ENCODE measurements at regions not wholly inside any gene's neighbourhood (a gene's known extent, or its start where the extent isn't known, plus 50 kb on each side); places are given as distances from the start of the nearest gene placed in this dataset.

DNA sequence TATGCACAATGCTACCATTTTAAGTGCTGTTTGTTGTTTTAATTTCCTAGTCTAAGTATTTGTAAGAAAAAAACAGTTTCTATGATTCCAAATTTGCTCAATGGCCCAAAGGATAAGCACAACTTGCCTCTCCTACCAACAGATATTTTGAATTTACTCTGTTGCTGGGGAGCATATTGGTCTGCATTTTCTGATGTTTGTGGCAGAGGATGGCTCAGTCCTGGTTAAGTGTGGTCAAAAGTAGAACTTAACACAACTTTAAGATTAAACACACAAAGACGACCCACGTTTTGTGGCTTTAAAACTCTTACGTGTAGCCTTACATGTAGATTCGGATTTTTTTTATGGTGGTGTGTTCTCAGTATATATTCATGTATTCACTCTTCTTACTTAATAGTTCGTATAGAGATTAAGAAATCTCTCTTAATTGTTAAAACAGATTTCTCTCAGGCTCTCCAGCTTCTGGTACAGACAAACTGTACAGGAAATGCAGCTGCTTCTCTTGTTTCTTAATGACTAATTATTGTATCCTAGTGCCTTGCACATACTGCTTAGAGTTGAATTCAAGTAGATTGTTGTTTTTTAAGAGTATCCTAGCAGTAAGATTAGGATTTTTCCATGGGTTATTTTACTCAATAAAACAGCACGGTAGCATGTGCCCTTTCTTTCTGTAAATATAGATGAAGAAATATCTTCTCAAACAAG lies 86.2 kb downstream of the GPR85 start:
- 94% methylated on average over 6 of the region's 6 CpGs for WGBS

DNA sequence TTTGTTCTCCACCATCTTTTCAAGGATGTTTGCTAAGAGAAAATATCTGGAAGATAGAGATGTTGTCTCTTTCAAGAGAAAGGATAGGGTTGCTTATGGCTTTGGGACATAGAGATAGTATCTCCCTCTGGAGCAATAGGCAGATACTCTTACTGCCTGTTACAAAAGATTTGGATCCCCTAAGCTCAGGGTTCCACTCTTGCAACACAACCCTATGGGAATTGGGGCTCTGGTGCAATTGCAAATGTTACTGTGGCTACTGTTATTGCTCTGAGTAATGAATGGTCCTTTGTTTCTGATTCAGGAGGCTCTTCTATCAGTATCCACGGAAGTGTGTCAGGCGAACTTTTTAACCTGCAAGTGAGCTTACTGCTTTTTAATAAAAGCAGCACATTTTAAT lies 88.8 kb downstream of the GPR85 start:
- WGBS: 93% methylated on average over 2 of the region's 2 CpGs
- no peak overlapping the region for H3K4me3 ChIP-seq (ENCODE audit: low read length in 2 of 2)
- H3K27me3 ChIP-seq (ENCODE audit: control insufficient read depth in 2 of 2, insufficient read depth in 1 of 2, low read length in 1 of 2): no peaks in the 10 kb centered on the region
- H3K9me3 ChIP-seq (ENCODE audit: control insufficient read depth in 2 of 2, insufficient read depth in 1 of 2, low read length in 1 of 2): no peaks in the 10 kb centered on the region
- no peak for DNase-seq (ENCODE audit: low read depth in 6 of 9, low spot score in 9 of 9)
- no peaks in the 10 kb centered on the region for H3K36me3 ChIP-seq (ENCODE audit: control insufficient read depth in 2 of 2, insufficient read depth in 2 of 2, low read length in 1 of 2)
- H3K4me1 ChIP-seq (ENCODE audit: control insufficient read depth in 2 of 2, insufficient read depth in 2 of 2, low read length in 2 of 2): no peaks in the 10 kb centered on the region
- no peak overlapping the region for H3K27ac ChIP-seq (ENCODE audit: low read depth in 1 of 2, low read length in 1 of 2)

More for the DNA sequence above, 86.2 kb downstream of the GPR85 start:
- Histone ChIP-seq H3K27ac (ENCODE audit: low read depth in 1 of 2, low read length in 1 of 2) (no peak overlapping the region), H3K27me3 (ENCODE audit: control insufficient read depth in 2 of 2, insufficient read depth in 1 of 2, low read length in 1 of 2) (no peaks in the 10 kb centered on the region), H3K36me3 (ENCODE audit: control insufficient read depth in 2 of 2, insufficient read depth in 2 of 2, low read length in 1 of 2) (no peaks in the 10 kb centered on the region), H3K4me1 (ENCODE audit: control insufficient read depth in 2 of 2, insufficient read depth in 2 of 2, low read length in 2 of 2) (no peaks in the 10 kb centered on the region), H3K9me3 (ENCODE audit: control insufficient read depth in 2 of 2, insufficient read depth in 1 of 2, low read length in 1 of 2) (no peaks in the 10 kb centered on the region), H3K4me3 (ENCODE audit: low read length in 2 of 2) (no peak overlapping the region)
- no peak for DNase-seq (ENCODE audit: low read depth in 6 of 9, low spot score in 9 of 9)

DNA sequence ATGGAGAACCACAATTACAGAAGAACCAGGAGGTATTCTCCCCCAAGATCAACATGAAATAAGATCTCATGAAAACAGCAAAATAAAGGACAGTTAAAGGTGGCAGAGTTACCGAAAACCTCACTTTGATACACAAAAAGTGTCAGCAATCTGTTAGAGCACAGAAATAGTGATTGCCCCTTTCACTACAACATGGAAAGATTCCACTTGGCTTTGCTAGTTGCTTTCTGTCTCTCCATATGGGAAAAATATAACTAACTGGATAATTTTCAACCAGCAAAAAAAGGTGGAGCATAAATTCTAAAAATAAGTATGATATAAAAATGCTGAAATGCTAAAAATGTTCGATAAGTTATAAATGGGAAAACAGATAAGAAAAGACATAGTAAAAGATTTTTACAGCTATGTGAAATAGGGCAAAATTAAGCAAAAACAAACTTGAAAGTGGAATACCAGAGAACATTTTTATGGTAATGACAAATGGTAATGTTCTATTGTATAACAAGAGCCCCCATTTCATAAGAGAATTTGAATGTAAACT lies 90.2 kb downstream of the GPR85 start:
- Histone ChIP-seq H3K9me3 (ENCODE audit: control insufficient read depth in 2 of 2, insufficient read depth in 1 of 2, low read length in 1 of 2) (no peaks in the 10 kb centered on the region), H3K4me3 (ENCODE audit: low read length in 2 of 2) (no peak overlapping the region), H3K27me3 (ENCODE audit: control insufficient read depth in 2 of 2, insufficient read depth in 1 of 2, low read length in 1 of 2) (no peaks in the 10 kb centered on the region), H3K36me3 (ENCODE audit: control insufficient read depth in 2 of 2, insufficient read depth in 2 of 2, low read length in 1 of 2) (no peaks in the 10 kb centered on the region), H3K27ac (ENCODE audit: low read depth in 1 of 2, low read length in 1 of 2) (no peak overlapping the region), H3K4me1 (ENCODE audit: control insufficient read depth in 2 of 2, insufficient read depth in 2 of 2, low read length in 2 of 2) (no peaks in the 10 kb centered on the region)
- WGBS: 97% methylated on average over 2 of the region's 2 CpGs
- DNase-seq (ENCODE audit: low read depth in 6 of 9, low spot score in 9 of 9): no peak

DNA sequence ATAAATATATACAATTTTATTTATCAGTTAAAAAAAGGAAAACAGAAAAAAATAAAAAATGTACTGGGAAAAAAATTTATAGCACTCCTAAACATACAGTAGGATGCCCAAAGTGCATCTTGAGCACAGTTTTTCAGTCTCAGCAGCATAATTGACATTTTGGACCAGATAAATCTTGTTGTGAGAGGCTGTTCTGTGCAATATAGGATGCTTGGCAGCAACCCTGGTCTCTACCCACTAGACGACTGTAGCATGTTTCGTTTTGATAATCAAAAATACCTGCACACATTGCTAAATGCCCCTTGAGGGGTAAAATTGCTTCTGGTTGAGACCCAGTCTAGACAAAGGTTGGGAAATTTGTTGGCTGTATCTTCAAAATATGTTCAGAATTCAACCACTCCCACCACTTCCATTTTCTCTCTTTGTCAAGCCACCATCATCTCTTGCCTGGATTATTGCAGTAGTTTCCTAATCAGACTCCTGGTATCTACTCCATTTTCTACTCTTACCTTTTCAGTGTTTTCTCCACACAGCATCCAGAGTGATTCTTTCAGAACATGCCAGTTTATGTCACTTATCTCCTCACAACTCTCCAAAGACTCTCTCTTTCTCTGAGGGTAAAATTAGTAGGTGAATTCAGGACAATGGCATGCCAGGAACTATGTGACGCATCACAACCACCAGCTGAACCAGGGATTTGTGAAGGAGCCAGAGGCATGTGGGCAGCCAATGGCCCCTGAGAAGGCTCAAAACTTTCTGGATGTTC lies 91.4 kb downstream of the GPR85 start:
- Histone ChIP-seq H3K27me3 (ENCODE audit: control insufficient read depth in 2 of 2, insufficient read depth in 1 of 2, low read length in 1 of 2) (no peaks in the 10 kb centered on the region), H3K4me1 (ENCODE audit: control insufficient read depth in 2 of 2, insufficient read depth in 2 of 2, low read length in 2 of 2) (no peaks in the 10 kb centered on the region), H3K36me3 (ENCODE audit: control insufficient read depth in 2 of 2, insufficient read depth in 2 of 2, low read length in 1 of 2) (no peaks in the 10 kb centered on the region), H3K9me3 (ENCODE audit: control insufficient read depth in 2 of 2, insufficient read depth in 1 of 2, low read length in 1 of 2) (no peaks in the 10 kb centered on the region), H3K27ac (ENCODE audit: low read depth in 1 of 2, low read length in 1 of 2) (no peak overlapping the region), H3K4me3 (ENCODE audit: low read length in 2 of 2) (no peak overlapping the region)
- no peak for DNase-seq (ENCODE audit: low read depth in 6 of 9, low spot score in 9 of 9)
- WGBS: 95% methylated on average over 3 of the region's 3 CpGs

DNA sequence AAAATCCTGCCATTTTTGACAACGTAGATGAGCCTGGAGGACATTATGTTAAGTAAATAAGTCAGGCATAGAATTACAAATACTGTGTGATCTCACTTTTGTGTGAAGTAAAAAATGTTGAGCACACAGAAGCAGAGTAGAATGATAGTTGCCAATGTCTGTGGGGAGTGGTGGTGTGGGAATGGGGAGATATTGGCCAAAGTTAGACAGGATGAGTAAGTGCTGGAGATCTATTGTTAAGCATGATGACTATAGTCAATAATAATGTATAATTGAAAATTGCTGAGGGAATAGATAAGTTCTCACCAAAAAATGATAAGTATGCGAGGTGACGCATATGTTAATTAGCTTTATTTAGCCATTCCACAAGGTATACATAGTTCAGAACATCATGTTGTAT lies 92.0 kb downstream of the GPR85 start:
- no peak overlapping the region for H3K27ac ChIP-seq (ENCODE audit: low read depth in 1 of 2, low read length in 1 of 2)
- H3K4me1 ChIP-seq (ENCODE audit: control insufficient read depth in 2 of 2, insufficient read depth in 2 of 2, low read length in 2 of 2): no peaks in the 10 kb centered on the region
- H3K4me3 ChIP-seq (ENCODE audit: low read length in 2 of 2): no peak overlapping the region
- no peaks in the 10 kb centered on the region for H3K36me3 ChIP-seq (ENCODE audit: control insufficient read depth in 2 of 2, insufficient read depth in 2 of 2, low read length in 1 of 2)
- H3K27me3 ChIP-seq (ENCODE audit: control insufficient read depth in 2 of 2, insufficient read depth in 1 of 2, low read length in 1 of 2): no peaks in the 10 kb centered on the region
- DNase-seq (ENCODE audit: low read depth in 6 of 9, low spot score in 9 of 9): no peak
- no peaks in the 10 kb centered on the region for H3K9me3 ChIP-seq (ENCODE audit: control insufficient read depth in 2 of 2, insufficient read depth in 1 of 2, low read length in 1 of 2)
- WGBS: 94% methylated on average over 3 of the region's 3 CpGs

DNA sequence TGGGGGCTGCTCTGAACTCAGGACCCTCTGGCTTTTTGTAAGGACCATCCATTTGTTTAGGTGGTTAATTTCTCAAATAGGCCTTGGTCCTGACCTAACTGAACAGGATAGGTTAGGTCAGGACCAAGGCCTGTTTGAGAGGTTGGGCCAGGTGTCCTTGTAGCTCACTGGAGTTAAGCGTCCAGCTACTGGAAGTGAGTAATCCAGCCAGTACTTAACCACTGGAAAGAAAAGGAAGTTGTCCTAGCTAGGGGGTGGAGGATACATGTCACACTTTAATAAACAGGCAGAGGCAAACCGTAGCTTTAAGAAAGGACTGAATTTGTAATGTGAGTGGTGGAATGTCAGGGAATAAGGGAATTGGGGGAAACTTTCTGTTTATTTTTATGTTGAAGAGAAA lies 96.0 kb downstream of the GPR85 start:
- DNase-seq (ENCODE audit: low read depth in 6 of 9, low spot score in 9 of 9): no peak
- 78% methylated on average over 2 of the region's 2 CpGs for WGBS
- Histone ChIP-seq H3K4me3 (ENCODE audit: low read length in 2 of 2) (no peak overlapping the region), H3K27me3 (ENCODE audit: control insufficient read depth in 2 of 2, insufficient read depth in 1 of 2, low read length in 1 of 2) (no peaks in the 10 kb centered on the region), H3K9me3 (ENCODE audit: control insufficient read depth in 2 of 2, insufficient read depth in 1 of 2, low read length in 1 of 2) (no peaks in the 10 kb centered on the region), H3K4me1 (ENCODE audit: control insufficient read depth in 2 of 2, insufficient read depth in 2 of 2, low read length in 2 of 2) (no peaks in the 10 kb centered on the region), H3K27ac (ENCODE audit: low read depth in 1 of 2, low read length in 1 of 2) (no peak overlapping the region), H3K36me3 (ENCODE audit: control insufficient read depth in 2 of 2, insufficient read depth in 2 of 2, low read length in 1 of 2) (no peaks in the 10 kb centered on the region)

DNA sequence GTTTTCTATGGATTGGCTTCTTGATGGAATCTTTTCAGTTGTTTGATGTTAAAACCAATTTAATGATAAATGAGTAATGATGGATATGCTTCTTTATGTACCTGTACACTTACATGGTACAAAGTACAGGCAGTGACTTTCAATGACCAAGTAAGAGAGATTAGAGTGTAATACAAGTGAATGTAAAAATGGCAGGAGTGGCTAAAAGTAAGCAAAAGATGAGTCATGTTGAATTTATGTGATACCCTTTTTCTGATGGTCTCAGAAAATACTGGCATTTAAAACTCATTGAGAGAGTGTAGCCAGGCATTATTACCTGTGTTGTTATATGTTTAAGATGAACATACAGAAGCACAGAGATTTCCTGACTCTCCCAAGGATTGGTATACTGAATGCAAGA lies 97.1 kb downstream of the GPR85 start:
- H3K36me3 ChIP-seq (ENCODE audit: control insufficient read depth in 2 of 2, insufficient read depth in 2 of 2, low read length in 1 of 2): no peaks in the 10 kb centered on the region
- no peaks in the 10 kb centered on the region for H3K4me1 ChIP-seq (ENCODE audit: control insufficient read depth in 2 of 2, insufficient read depth in 2 of 2, low read length in 2 of 2)
- H3K27ac ChIP-seq (ENCODE audit: low read depth in 1 of 2, low read length in 1 of 2): no peak overlapping the region
- no peak overlapping the region for H3K4me3 ChIP-seq (ENCODE audit: low read length in 2 of 2)
- H3K27me3 ChIP-seq (ENCODE audit: control insufficient read depth in 2 of 2, insufficient read depth in 1 of 2, low read length in 1 of 2): no peaks in the 10 kb centered on the region
- no peak for DNase-seq (ENCODE audit: low read depth in 6 of 9, low spot score in 9 of 9)
- H3K9me3 ChIP-seq (ENCODE audit: control insufficient read depth in 2 of 2, insufficient read depth in 1 of 2, low read length in 1 of 2): no peaks in the 10 kb centered on the region

DNA sequence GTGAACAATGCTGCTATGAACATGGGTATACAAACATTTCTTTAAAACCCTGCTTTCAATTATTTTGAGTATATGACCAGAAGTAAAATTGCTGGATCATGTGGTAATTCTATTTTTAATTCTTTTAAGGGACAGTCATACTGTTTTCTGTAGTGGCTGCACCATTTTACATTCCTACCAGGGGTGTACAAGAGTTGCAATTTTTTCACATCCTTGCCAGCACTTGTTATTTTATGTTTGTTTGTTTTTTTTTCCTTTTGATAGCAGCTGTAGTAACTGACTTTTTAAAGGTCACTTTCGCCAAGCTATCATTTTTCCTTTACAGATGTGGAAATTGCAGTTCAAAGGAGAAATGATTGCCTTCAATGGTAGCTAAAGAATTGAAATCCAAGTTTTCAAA lies 99.5 kb downstream of the GPR85 start:
- no peak overlapping the region for H3K27ac ChIP-seq (ENCODE audit: low read depth in 1 of 2, low read length in 1 of 2)
- H3K9me3 ChIP-seq (ENCODE audit: control insufficient read depth in 2 of 2, insufficient read depth in 1 of 2, low read length in 1 of 2): no peaks in the 10 kb centered on the region
- no peak overlapping the region for H3K4me3 ChIP-seq (ENCODE audit: low read length in 2 of 2)
- H3K36me3 ChIP-seq (ENCODE audit: control insufficient read depth in 2 of 2, insufficient read depth in 2 of 2, low read length in 1 of 2): no peaks in the 10 kb centered on the region
- H3K4me1 ChIP-seq (ENCODE audit: control insufficient read depth in 2 of 2, insufficient read depth in 2 of 2, low read length in 2 of 2): no peaks in the 10 kb centered on the region
- WGBS: 95% methylated on average over 1 of the region's 1 CpG
- no peak for DNase-seq (ENCODE audit: low read depth in 6 of 9, low spot score in 9 of 9)
- H3K27me3 ChIP-seq (ENCODE audit: control insufficient read depth in 2 of 2, insufficient read depth in 1 of 2, low read length in 1 of 2): no peaks in the 10 kb centered on the region

DNA sequence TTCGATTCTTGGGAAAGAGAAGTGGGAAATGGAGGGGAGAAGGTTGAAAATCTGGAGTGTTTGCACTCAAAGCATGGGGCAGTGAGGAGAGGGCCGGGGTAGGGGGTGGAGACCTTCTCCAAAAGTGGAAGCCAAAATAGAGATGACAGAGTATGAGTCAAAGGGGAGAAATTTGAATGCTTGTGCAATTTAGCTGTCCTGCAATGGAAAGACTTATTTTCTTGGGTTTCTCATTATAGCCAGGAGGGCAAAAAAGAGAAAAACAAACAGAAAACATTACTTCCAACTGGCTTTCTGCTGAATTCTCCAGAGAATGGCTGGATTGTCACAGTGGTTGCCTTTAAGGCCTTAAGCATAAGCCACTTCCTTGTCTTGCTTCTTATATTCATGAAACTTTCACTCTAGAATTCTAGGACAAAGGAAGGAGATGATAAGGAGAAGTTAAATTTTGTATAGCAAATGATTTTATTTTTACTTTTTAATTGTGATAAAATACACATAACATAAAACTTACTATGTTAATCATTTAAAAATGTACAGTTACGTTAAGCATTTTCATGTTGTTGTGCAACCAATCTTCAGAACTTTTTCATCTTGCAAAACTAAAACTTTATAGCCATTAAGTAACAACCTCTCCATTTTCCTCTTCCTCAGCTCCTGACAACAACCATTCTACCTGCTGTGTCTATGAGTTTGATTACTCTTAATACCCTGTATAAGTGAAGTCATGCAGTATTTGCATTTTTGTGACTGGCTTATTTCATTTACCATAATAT lies 100.2 kb downstream of the GPR85 start:
- H3K27ac ChIP-seq (ENCODE audit: low read depth in 1 of 2, low read length in 1 of 2): no peak overlapping the region
- no peak for DNase-seq (ENCODE audit: low read depth in 6 of 9, low spot score in 9 of 9)
- no peaks in the 10 kb centered on the region for H3K36me3 ChIP-seq (ENCODE audit: control insufficient read depth in 2 of 2, insufficient read depth in 2 of 2, low read length in 1 of 2)
- no peaks in the 10 kb centered on the region for H3K4me1 ChIP-seq (ENCODE audit: control insufficient read depth in 2 of 2, insufficient read depth in 2 of 2, low read length in 2 of 2)
- no peak overlapping the region for H3K4me3 ChIP-seq (ENCODE audit: low read length in 2 of 2)
- 59% methylated on average over 3 of the region's 3 CpGs for WGBS
- no peaks in the 10 kb centered on the region for H3K27me3 ChIP-seq (ENCODE audit: control insufficient read depth in 2 of 2, insufficient read depth in 1 of 2, low read length in 1 of 2)
- no peaks in the 10 kb centered on the region for H3K9me3 ChIP-seq (ENCODE audit: control insufficient read depth in 2 of 2, insufficient read depth in 1 of 2, low read length in 1 of 2)
